ENCODE measurements at regions not wholly inside any gene's neighbourhood (a gene's known extent, or its start where the extent isn't known, plus 50 kb on each side); places are given as distances from the start of the nearest gene placed in this dataset.
"Not testable (repeated sequence)": the region's sequence is repeated elsewhere in the genome, so short reads cannot be mapped to it uniquely, and the experiment has no call there.

GRCh38 chr16:33583702-33584101 lies 124.3 kb downstream of the TP53TG3F start:
- H3K27me3 Mint-ChIP-seq, DNase-seq, H3K4me3 Mint-ChIP-seq, H3K4me1 Mint-ChIP-seq, H3K9me3 Mint-ChIP-seq, H3K36me3 Mint-ChIP-seq, H3K27ac Mint-ChIP-seq: not testable (repeated sequence)

DNA sequence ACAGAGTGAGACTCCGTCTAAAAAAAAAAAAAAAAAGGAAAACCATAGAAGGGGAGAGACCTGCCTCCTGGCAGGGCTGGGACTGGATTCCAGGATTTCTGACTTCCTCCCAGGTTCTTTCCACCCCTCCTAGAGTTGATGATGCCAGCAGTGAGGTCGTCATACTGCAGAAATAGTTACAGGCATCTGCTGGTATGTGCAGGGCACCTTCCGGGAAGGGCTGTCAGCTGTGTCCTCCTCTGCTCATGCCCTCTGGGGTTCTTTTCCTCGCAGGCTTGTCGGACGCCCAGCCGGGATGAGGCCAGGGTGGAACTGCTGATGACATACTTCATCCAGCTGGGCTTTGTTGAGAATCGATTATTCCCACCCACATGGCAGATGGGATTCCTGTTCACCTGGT lies 129.2 kb downstream of the TP53TG3F start:
- H3K4me3 Mint-ChIP-seq, H3K36me3 Mint-ChIP-seq, H3K9me3 Mint-ChIP-seq, H3K4me1 Mint-ChIP-seq, H3K27ac Mint-ChIP-seq, H3K27me3 Mint-ChIP-seq, DNase-seq: not testable (repeated sequence)

DNA sequence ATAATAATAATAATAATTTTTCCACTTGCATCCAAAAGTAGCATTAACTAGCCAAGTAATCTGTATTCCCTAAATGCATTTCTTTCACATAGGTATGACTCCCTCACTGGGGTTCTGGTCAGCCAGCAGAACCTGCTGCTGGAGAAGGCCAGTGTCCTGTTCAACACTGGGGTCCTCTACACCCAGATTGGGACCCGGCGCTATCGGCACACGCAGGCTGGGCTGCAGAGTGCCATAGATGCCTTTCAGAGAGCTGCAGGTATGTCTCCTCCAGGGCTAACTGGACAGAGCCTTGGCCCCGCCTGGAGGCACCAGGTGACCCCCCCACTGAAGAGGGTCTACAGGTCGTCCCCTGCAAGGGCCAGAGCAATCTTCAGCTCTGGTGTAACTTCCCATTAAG lies 133.9 kb downstream of the TP53TG3F start:
- H3K9me3 Mint-ChIP-seq, H3K4me3 Mint-ChIP-seq, H3K4me1 Mint-ChIP-seq: not testable (repeated sequence)

DNA sequence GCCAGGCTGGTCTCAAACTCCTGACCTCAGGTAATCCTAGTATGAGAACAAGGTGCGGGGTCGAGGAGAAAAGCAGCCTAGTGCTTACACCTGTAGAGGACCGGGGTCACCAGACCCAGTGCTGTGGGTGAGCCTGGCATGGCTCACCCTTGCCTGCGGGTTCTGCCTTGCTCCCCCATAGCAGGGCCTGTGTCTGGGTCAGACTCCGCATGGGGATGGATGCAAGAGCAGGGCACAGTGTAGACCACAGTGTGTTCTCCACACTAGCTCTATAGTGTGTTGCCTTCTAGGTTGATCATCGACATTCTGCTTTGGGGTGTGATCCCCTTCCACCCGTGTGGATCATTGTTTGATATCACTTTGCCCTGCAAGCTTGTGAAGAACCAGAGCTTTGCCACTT lies 135.7 kb downstream of the TP53TG3F start:
- H3K36me3 Mint-ChIP-seq, H3K27ac Mint-ChIP-seq, H3K4me1 Mint-ChIP-seq, H3K4me3 Mint-ChIP-seq, H3K9me3 Mint-ChIP-seq, DNase-seq, H3K27me3 Mint-ChIP-seq: not testable (repeated sequence)

More for the DNA sequence above, 133.9 kb downstream of the TP53TG3F start:
- not testable (repeated sequence) for DNase-seq, H3K27ac Mint-ChIP-seq, H3K36me3 Mint-ChIP-seq, H3K27me3 Mint-ChIP-seq

- H3K4me3 Mint-ChIP-seq, H3K36me3 Mint-ChIP-seq, DNase-seq, H3K4me1 Mint-ChIP-seq, H3K27ac Mint-ChIP-seq, H3K27me3 Mint-ChIP-seq, H3K9me3 Mint-ChIP-seq: not testable (repeated sequence)
Measured at GRCh38 chr16:33601029-33601428, 141.6 kb downstream of the TP53TG3F start.

GRCh38 chr16:33623535-33624077 lies 164.2 kb downstream of the TP53TG3F start:
- DNase-seq, H3K27me3 Mint-ChIP-seq, H3K4me3 Mint-ChIP-seq, H3K9me3 Mint-ChIP-seq, H3K4me1 Mint-ChIP-seq, H3K27ac Mint-ChIP-seq, H3K36me3 Mint-ChIP-seq: not testable (repeated sequence)

GRCh38 chr16:33628895-33629294 lies 169.5 kb downstream of the TP53TG3F start:
- H3K4me3 Mint-ChIP-seq, DNase-seq, H3K36me3 Mint-ChIP-seq, H3K9me3 Mint-ChIP-seq, H3K27ac Mint-ChIP-seq, H3K27me3 Mint-ChIP-seq, H3K4me1 Mint-ChIP-seq: not testable (repeated sequence)

DNA sequence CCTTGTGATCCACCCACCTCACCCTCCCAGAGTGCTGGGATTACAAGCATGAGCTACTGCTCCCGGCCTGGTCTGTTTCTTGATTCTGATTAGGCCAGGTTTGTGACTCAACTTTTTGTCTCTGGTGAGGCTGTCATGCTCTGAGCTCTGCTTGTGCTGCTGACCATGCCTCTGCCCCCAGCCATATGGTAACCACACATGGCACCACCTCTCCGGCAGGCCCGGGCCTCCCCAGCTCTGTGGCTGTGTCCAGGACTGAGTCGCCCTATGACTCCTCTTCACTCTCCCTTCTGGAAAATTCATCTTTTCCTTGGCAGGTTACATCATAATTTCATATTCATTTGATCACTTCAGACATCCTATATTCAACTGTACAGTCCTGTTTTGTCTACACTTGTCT lies 172.3 kb downstream of the TP53TG3F start:
- not testable (repeated sequence) for H3K4me3 Mint-ChIP-seq, H3K4me1 Mint-ChIP-seq, H3K27ac Mint-ChIP-seq, DNase-seq, H3K9me3 Mint-ChIP-seq, H3K36me3 Mint-ChIP-seq, H3K27me3 Mint-ChIP-seq

GRCh38 chr16:33634057-33634456 lies 174.6 kb downstream of the TP53TG3F start:
- H3K27ac Mint-ChIP-seq, H3K4me3 Mint-ChIP-seq, H3K27me3 Mint-ChIP-seq, DNase-seq, H3K9me3 Mint-ChIP-seq, H3K36me3 Mint-ChIP-seq, H3K4me1 Mint-ChIP-seq: not testable (repeated sequence)

- H3K27me3 Mint-ChIP-seq, H3K4me1 Mint-ChIP-seq, H3K9me3 Mint-ChIP-seq, H3K27ac Mint-ChIP-seq, DNase-seq, H3K36me3 Mint-ChIP-seq, H3K4me3 Mint-ChIP-seq: not testable (repeated sequence)
Measured at GRCh38 chr16:33636760-33637159, 177.3 kb downstream of the TP53TG3F start.

- not testable (repeated sequence) for DNase-seq, H3K36me3 Mint-ChIP-seq, H3K27ac Mint-ChIP-seq, H3K27me3 Mint-ChIP-seq, H3K9me3 Mint-ChIP-seq, H3K4me3 Mint-ChIP-seq, H3K4me1 Mint-ChIP-seq
Measured at GRCh38 chr16:33643270-33643669, 183.9 kb downstream of the TP53TG3F start.

DNA sequence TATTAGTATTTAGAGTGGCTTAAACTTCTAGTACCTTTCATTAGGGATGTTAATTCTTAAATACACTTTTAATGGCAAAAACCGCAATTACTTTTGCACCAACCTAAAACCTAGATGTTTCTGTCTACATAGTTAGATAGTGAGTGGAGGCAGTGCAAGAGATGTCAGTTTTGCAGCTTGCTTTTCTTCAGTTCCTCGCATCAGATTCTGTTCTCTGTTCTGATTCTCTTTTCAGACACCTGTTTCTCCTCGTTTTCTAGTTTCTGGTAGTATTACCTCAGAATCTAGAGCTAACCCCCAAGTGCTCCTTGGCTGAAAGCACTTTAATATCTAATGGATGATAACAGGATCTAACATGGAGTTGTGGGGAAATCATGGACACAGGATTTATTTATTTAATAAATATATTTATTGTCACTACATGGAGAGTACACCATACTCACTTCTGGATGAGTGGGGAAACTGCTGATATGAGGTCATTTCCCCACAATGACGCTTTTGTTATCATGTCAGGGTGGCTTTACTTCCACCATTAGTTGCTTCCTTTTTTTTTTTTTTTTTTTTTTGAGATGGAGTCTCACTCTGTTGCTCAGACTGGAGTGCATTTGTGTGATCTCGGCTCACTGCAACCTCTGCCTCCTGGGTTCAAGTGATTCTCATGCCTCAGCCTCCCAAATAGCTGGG lies 184.4 kb downstream of the TP53TG3F start:
- H3K36me3 Mint-ChIP-seq, DNase-seq, H3K27me3 Mint-ChIP-seq, H3K9me3 Mint-ChIP-seq, H3K4me1 Mint-ChIP-seq, H3K27ac Mint-ChIP-seq, H3K4me3 Mint-ChIP-seq: not testable (repeated sequence)

DNA sequence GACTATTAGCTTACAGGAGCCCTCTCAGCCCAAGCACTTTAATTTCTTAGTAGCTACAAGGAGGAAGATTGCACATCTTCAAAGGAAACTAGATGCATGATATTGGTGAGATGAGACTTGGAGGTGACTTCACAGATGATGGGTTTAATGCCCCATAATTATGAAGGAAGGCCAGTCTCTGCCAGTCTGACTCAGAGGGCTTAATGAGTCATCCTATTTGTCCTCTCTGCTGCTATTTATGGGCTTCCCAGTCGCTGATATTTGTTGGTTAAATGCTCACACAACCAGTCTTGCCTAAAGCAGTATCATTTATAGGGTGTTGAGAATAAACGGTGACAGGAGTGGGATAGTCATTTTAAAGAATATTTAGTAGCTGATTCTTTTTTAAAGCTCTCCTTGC lies 187.0 kb downstream of the TP53TG3F start:
- H3K4me3 Mint-ChIP-seq, result not testable (repeated sequence)

GRCh38 chr16:33655756-33656155 lies 196.3 kb downstream of the TP53TG3F start:
- H3K36me3 Mint-ChIP-seq, H3K9me3 Mint-ChIP-seq, H3K4me1 Mint-ChIP-seq, H3K4me3 Mint-ChIP-seq, H3K27me3 Mint-ChIP-seq, DNase-seq, H3K27ac Mint-ChIP-seq: not testable (repeated sequence)

More for the DNA sequence above, 187.0 kb downstream of the TP53TG3F start:
- H3K9me3 Mint-ChIP-seq, H3K4me1 Mint-ChIP-seq, H3K27ac Mint-ChIP-seq, DNase-seq, H3K36me3 Mint-ChIP-seq, H3K27me3 Mint-ChIP-seq: not testable (repeated sequence)

DNA sequence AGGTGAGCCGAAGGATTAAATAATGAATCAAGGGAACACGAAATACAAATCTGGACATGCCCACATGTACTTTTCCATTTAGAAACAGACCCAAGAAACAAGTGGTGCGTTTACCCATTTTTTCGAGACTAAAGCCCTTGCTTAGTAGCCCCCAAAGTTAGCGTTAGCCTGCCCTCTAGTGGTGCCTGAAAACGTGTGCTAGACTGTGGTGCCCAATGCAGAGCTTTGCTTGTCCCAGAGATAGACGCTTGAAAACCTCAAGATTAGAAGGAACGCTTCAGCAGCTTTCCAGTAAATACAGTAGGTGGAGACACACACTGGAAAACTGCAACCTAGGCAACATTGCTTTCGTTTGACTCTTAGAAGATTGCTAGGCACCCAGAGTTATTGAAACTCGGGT lies 197.0 kb downstream of the TP53TG3F start:
- not testable (repeated sequence) for H3K9me3 Mint-ChIP-seq, H3K4me1 Mint-ChIP-seq, H3K36me3 Mint-ChIP-seq

DNA sequence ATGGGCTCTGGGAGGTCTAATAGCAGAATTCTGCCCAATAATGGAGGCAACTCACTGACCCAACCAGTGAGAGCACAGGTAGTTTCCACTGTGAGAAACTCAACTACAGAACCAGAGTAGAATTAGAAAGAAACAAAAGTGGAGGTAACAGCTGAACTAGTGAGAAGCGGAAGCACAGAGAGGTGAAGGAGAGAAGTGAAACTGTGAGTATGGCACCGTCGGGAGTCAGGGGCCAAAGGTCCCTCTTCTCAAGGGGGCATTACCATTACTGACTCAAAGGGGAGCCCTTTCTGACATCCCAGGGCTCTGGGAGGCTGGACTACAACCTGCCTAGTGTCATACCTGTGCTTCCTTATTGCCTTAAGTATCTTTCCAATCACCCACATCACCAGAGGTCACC lies 198.3 kb downstream of the TP53TG3F start:
- not testable (repeated sequence) for H3K4me1 Mint-ChIP-seq, H3K36me3 Mint-ChIP-seq, H3K4me3 Mint-ChIP-seq, H3K27ac Mint-ChIP-seq, H3K9me3 Mint-ChIP-seq, H3K27me3 Mint-ChIP-seq, DNase-seq

More for the DNA sequence above, 197.0 kb downstream of the TP53TG3F start:
- not testable (repeated sequence) for H3K27me3 Mint-ChIP-seq, DNase-seq, H3K4me3 Mint-ChIP-seq, H3K27ac Mint-ChIP-seq
